HG02943 (cell line): ENCODE measurements at regions not wholly inside any gene's neighbourhood (a gene's known extent, or its start where the extent isn't known, plus 50 kb on each side); places are given as distances from the start of the nearest gene placed in this dataset.

Source experiments
- ATAC-seq: cut with Tn5 transposase; IDR thresholded peaks from one replicate; pipeline ENCODE4 v1.9.1; 2021; ENCODE audit warnings: mild to moderate bottlenecking, low read depth, moderate library complexity; ENCODE audit not compliant: unreplicated experiment

GRCh38 chr11:103845331-103845730 lies 191.1 kb upstream of the DDI1 start:
- ATAC-seq, result no peak

- no peak for ATAC-seq
Measured at GRCh38 chr11:103848686-103849085, 187.8 kb upstream of the DDI1 start.

- ATAC-seq, result no peak
Measured at GRCh38 chr11:103849366-103849765, 187.1 kb upstream of the DDI1 start.

- no peak for ATAC-seq
Measured at GRCh38 chr11:103850419-103851165, 185.8 kb upstream of the DDI1 start.

- ATAC-seq, result no peak
Measured at GRCh38 chr11:103851166-103851651, 185.2 kb upstream of the DDI1 start.
